IPS-20b (cell line): ENCODE measurements at regions not wholly inside any gene's neighbourhood (a gene's known extent, or its start where the extent isn't known, plus 50 kb on each side); places are given as distances from the start of the nearest gene placed in this dataset.

Experiments
- H3K27ac ChIP-seq: one replicate; pipeline ENCODE4 v1.5.1; 2013; ENCODE audit warnings: low read length
- H3K27me3 ChIP-seq: 2 replicates; pipeline ENCODE4 v1.6.1; 2013; ENCODE audit warnings: mild to moderate bottlenecking, low read length, inconsistent platforms; ENCODE audit not compliant: insufficient read depth
- H3K36me3 ChIP-seq: 2 replicates; pipeline ENCODE4 v1.6.1; 2013; ENCODE audit warnings: low read depth, mild to moderate bottlenecking, inconsistent platforms, low read length, moderate library complexity; ENCODE audit not compliant: insufficient read depth
- H3K4me1 ChIP-seq: 2 replicates; pipeline ENCODE4 v1.6.1; 2013; ENCODE audit warnings: mild to moderate bottlenecking, control low read depth, inconsistent platforms, low read length, moderate library complexity; ENCODE audit not compliant: insufficient read depth
- H3K4me3 ChIP-seq: 2 replicates; pipeline ENCODE4 v1.5.1; 2013; ENCODE audit warnings: mild to moderate bottlenecking, low read length, inconsistent platforms
- H3K9ac ChIP-seq: 2 replicates; pipeline ENCODE4 v1.6.1; 2013; ENCODE audit warnings: low read depth, mild to moderate bottlenecking, inconsistent platforms, low read length, moderate library complexity
- H3K9me3 ChIP-seq: 2 replicates; pipeline ENCODE4 v1.6.1; 2013; ENCODE audit warnings: mild to moderate bottlenecking, low read depth, low read length, inconsistent platforms; ENCODE audit not compliant: insufficient read depth

GRCh38 chr15:26314577-26314976, 451.4 kb upstream of the ATP10A start:
- Histone ChIP-seq H3K9me3 (peaks cover 28% of the 10 kb centered on the region), H3K36me3 (no peaks in the 10 kb centered on the region), H3K4me3 (no peak overlapping the region), H3K9ac (no peak overlapping the region), H3K4me1 (no peaks in the 10 kb centered on the region), H3K27ac (no peak overlapping the region), H3K27me3 (no peaks in the 10 kb centered on the region)

GRCh38 chr15:26311710-26312236, 448.6 kb upstream of the ATP10A start:
- H3K9ac ChIP-seq, result no peak overlapping the region
- no peak overlapping the region for H3K4me3 ChIP-seq
- H3K27me3 ChIP-seq, result no peaks in the 10 kb centered on the region
- peaks cover 56% of the 10 kb centered on the region for H3K9me3 ChIP-seq
- H3K27ac ChIP-seq, result no peak overlapping the region
- H3K36me3 ChIP-seq, result no peaks in the 10 kb centered on the region
- H3K4me1 ChIP-seq, result no peaks in the 10 kb centered on the region

- Histone ChIP-seq H3K27me3 (no peaks in the 10 kb centered on the region), H3K4me3 (no peak overlapping the region), H3K36me3 (no peaks in the 10 kb centered on the region), H3K4me1 (peaks cover 13% of the 10 kb centered on the region; the same call in 1 of the 2 replicates), H3K27ac (no peak overlapping the region), H3K9ac (no peak overlapping the region), H3K9me3 (no peaks in the 10 kb centered on the region)
Observed at GRCh38 chr15:26298659-26299170, 435.6 kb upstream of the ATP10A start.

GRCh38 chr15:26298010-26298658, 435.0 kb upstream of the ATP10A start:
- Histone ChIP-seq H3K4me1 (peaks cover 13% of the 10 kb centered on the region; the same call in 1 of the 2 replicates), H3K9ac (no peak overlapping the region), H3K9me3 (no peaks in the 10 kb centered on the region), H3K36me3 (no peaks in the 10 kb centered on the region), H3K27ac (no peak overlapping the region), H3K27me3 (no peaks in the 10 kb centered on the region), H3K4me3 (no peak overlapping the region)

- Histone ChIP-seq H3K27me3 (no peaks in the 10 kb centered on the region), H3K4me3 (peak overlapping the region; percentile 6; the same call in 1 of the 2 replicates), H3K27ac (no peak overlapping the region), H3K36me3 (no peaks in the 10 kb centered on the region), H3K9me3 (no peaks in the 10 kb centered on the region), H3K4me1 (peaks cover 13% of the 10 kb centered on the region; the same call in 1 of the 2 replicates), H3K9ac (no peak overlapping the region)
Observed at GRCh38 chr15:26295336-26296085, 432.4 kb upstream of the ATP10A start.

- H3K9me3 ChIP-seq, result peaks cover 3% of the 10 kb centered on the region
- H3K36me3 ChIP-seq, result no peaks in the 10 kb centered on the region
- no peak overlapping the region for H3K27ac ChIP-seq
- H3K9ac ChIP-seq, result no peak overlapping the region
- H3K4me3 ChIP-seq, result no peak overlapping the region
- no peaks in the 10 kb centered on the region for H3K27me3 ChIP-seq
- peaks cover 13% of the 10 kb centered on the region; the same call in 1 of the 2 replicates for H3K4me1 ChIP-seq
Observed at GRCh38 chr15:26294059-26294689, 431.0 kb upstream of the ATP10A start.

GRCh38 chr15:26287381-26287780, 424.3 kb upstream of the ATP10A start:
- Histone ChIP-seq H3K36me3 (no peaks in the 10 kb centered on the region), H3K9ac (no peak overlapping the region), H3K4me3 (no peak overlapping the region), H3K4me1 (peaks cover 6% of the 10 kb centered on the region; the same call in 1 of the 2 replicates), H3K27ac (no peak overlapping the region), H3K9me3 (peaks cover 24% of the 10 kb centered on the region), H3K27me3 (no peaks in the 10 kb centered on the region)

- Histone ChIP-seq H3K9ac (no peak overlapping the region), H3K27ac (no peak overlapping the region), H3K27me3 (no peaks in the 10 kb centered on the region), H3K4me3 (no peak overlapping the region), H3K4me1 (peaks cover 6% of the 10 kb centered on the region; the same call in 1 of the 2 replicates), H3K9me3 (no peaks in the 10 kb centered on the region), H3K36me3 (no peaks in the 10 kb centered on the region)
Observed at GRCh38 chr15:26280281-26280680, 417.2 kb upstream of the ATP10A start.

- Histone ChIP-seq H3K36me3 (no peaks in the 10 kb centered on the region), H3K4me1 (no peaks in the 10 kb centered on the region; the same call in 1 of the 2 replicates), H3K9me3 (no peaks in the 10 kb centered on the region), H3K9ac (no peak overlapping the region), H3K27ac (no peak overlapping the region), H3K4me3 (no peak overlapping the region), H3K27me3 (no peaks in the 10 kb centered on the region)
Observed at GRCh38 chr15:26261966-26262365, 398.8 kb upstream of the ATP10A start.

GRCh38 chr15:26261413-26261812, 398.3 kb upstream of the ATP10A start:
- no peaks in the 10 kb centered on the region for H3K9me3 ChIP-seq
- no peaks in the 10 kb centered on the region; the same call in 1 of the 2 replicates for H3K4me1 ChIP-seq
- no peak overlapping the region for H3K4me3 ChIP-seq
- H3K27me3 ChIP-seq, result no peaks in the 10 kb centered on the region
- H3K9ac ChIP-seq, result no peak overlapping the region
- H3K36me3 ChIP-seq, result no peaks in the 10 kb centered on the region
- no peak overlapping the region for H3K27ac ChIP-seq

- H3K27ac ChIP-seq, result no peak overlapping the region
- H3K4me1 ChIP-seq, result no peaks in the 10 kb centered on the region; the same call in 1 of the 2 replicates
- no peaks in the 10 kb centered on the region for H3K27me3 ChIP-seq
- H3K36me3 ChIP-seq, result no peaks in the 10 kb centered on the region
- H3K4me3 ChIP-seq, result no peak overlapping the region
- no peak overlapping the region for H3K9ac ChIP-seq
- H3K9me3 ChIP-seq, result no peaks in the 10 kb centered on the region
Observed at GRCh38 chr15:26260517-26261133, 397.5 kb upstream of the ATP10A start.
